B cell (primary cell): ENCODE measurements at regions not wholly inside any gene's neighbourhood (a gene's known extent, or its start where the extent isn't known, plus 50 kb on each side); places are given as distances from the start of the nearest gene placed in this dataset.

Experiments used
- ATAC-seq: fragments of 200-7000 bp; cut with Tn5 transposase; one replicate; pipeline ENCODE4 v1.10.0; 2021; ENCODE audit warnings: low read depth, mild to moderate bottlenecking, moderate number of reproducible peaks, moderate library complexity
- CTCF ChIA-PET: fragments of 350-600 bp; sonication (Branson Sonifier 250); formaldehyde crosslinking; loops from one replicate; lab custom pipeline; 2021; ENCODE audit warnings: antibody characterized with exemption, inconsistent platforms; lab: Charles Lee
- POLR2A ChIA-PET: fragments of 350-600 bp; sonication (Branson Sonifier 250); formaldehyde crosslinking; loops from one replicate; lab custom pipeline; 2021; ENCODE audit warnings: antibody characterized with exemption; lab: Charles Lee
- DNase-seq: peaks from one replicate; pipeline ENCODE4 v3.0.0; 2013
- H2AFZ ChIP-seq: 2 replicates; pipeline ENCODE4 v1.6.1; 2012; ENCODE audit warnings: mild to moderate bottlenecking, low read depth, low read length; ENCODE audit not compliant: insufficient read depth, poor library complexity, severe bottlenecking
- H3K27ac ChIP-seq, 2 donors: 1 replicate in 1 of 2; 2 replicates in 1 of 2; pipeline ENCODE4 v1.5.1; 2012 to 2013; ENCODE audit warnings: low read length in 2 of 2, mild to moderate bottlenecking in 2 of 2, moderate library complexity in 1 of 2
- H3K27me3 ChIP-seq, 4 experiments: fragments of 200-600 bp in 1 of 4; sonication (generic) in 1 of 4; replicated peaks in 1 of 4; 1 replicate in 2 of 4; 2 replicates in 2 of 4; pipeline versions ENCODE4 v1.6.1 to v1.7.0; 2013 to 2016; ENCODE audit warnings: low read length in 3 of 4, mild to moderate bottlenecking in 2 of 4, mixed read lengths in 1 of 4, moderate library complexity in 1 of 4; ENCODE audit not compliant: insufficient read depth in 4 of 4, control insufficient read depth in 3 of 4; ENCODE audit errors: control extremely low read depth in 1 of 4
- H3K36me3 ChIP-seq, 2 experiments: replicated peaks in 1 of 2; 1 replicate in 1 of 2; 2 replicates in 1 of 2; pipeline versions ENCODE4 v1.6.1 to v1.7.1; 2013; ENCODE audit warnings: low read length in 1 of 2; ENCODE audit not compliant: insufficient read depth in 2 of 2, control insufficient read depth in 1 of 2; ENCODE audit errors: control extremely low read depth in 1 of 2, extremely low read depth in 1 of 2
- H3K4me1 ChIP-seq, 2 donors: fragments of 200-600 bp in 1 of 2; sonication (generic) in 1 of 2; 1 replicate in 1 of 2; 2 replicates in 1 of 2; pipeline versions ENCODE4 v1.5.1 to v1.6.1; 2013 to 2017; ENCODE audit warnings: low read length in 2 of 2; ENCODE audit not compliant: control insufficient read depth in 2 of 2, insufficient read depth in 2 of 2
- H3K4me2 ChIP-seq: replicated peaks from 2 replicates; pipeline ENCODE3; 2012; ENCODE audit warnings: mild to moderate bottlenecking, low read depth, low read length; ENCODE audit not compliant: poor library complexity, severe bottlenecking
- H3K4me3 ChIP-seq, 5 experiments: fragments of 200-600 bp in 1 of 5; sonication (generic) in 1 of 5; 1 replicate in 3 of 5; 2 replicates in 2 of 5; pipeline versions ENCODE4 v1.5.1 to v1.7.0; 2011 to 2016; ENCODE audit warnings: low read length in 4 of 5, mild to moderate bottlenecking in 4 of 5, low read depth in 2 of 5, control low read depth in 1 of 5, moderate library complexity in 1 of 5; ENCODE audit not compliant: insufficient read depth in 1 of 5; ENCODE audit errors: control extremely low read depth in 1 of 5, extremely low read depth in 1 of 5
- H3K79me2 ChIP-seq: fragments of 200-600 bp; sonication (generic); one replicate; pipeline ENCODE4 v1.6.0; 2016; ENCODE audit warnings: low read length; ENCODE audit not compliant: control insufficient read depth, insufficient read depth
- H3K9ac ChIP-seq: fragments of 200-600 bp; sonication (generic); 2 replicates; pipeline ENCODE4 v1.6.1; 2017; ENCODE audit warnings: mild to moderate bottlenecking, low read length, moderate library complexity
- H3K9me3 ChIP-seq, 3 donors: one replicate each; pipeline versions ENCODE4 v1.6.1 to v1.7.1; 2013; ENCODE audit warnings: low read length in 2 of 3; ENCODE audit not compliant: control insufficient read depth in 2 of 3, insufficient read depth in 1 of 3; ENCODE audit errors: control extremely low read depth in 1 of 3
- H4K20me1 ChIP-seq: 2 replicates; pipeline ENCODE4 v1.6.0; 2012; ENCODE audit warnings: mild to moderate bottlenecking, low read length; ENCODE audit not compliant: insufficient read depth, control insufficient read depth, poor library complexity, severe bottlenecking
- H3K27ac Mint-ChIP-seq: one replicate; pipeline ENCODE4 v1.8.0; 2021; ENCODE audit warnings: mixed read lengths
- H3K27me3 Mint-ChIP-seq: one replicate; pipeline ENCODE4 v1.8.0; 2021; ENCODE audit warnings: mixed read lengths
- H3K4me1 Mint-ChIP-seq: one replicate; pipeline ENCODE4 v1.8.0; 2021; ENCODE audit warnings: mixed read lengths
- H3K4me3 Mint-ChIP-seq: one replicate; pipeline ENCODE4 v1.8.0; 2021; ENCODE audit warnings: mixed read lengths
- H3K9me3 Mint-ChIP-seq: one replicate; pipeline ENCODE4 v1.8.0; 2022; ENCODE audit warnings: mixed read lengths; ENCODE audit not compliant: insufficient read depth
- CTCF ChIP-seq: fragments of 200-600 bp; IDR thresholded peaks from one replicate; pipeline ENCODE4 v1.8.0; 2022; ENCODE audit warnings: antibody characterized with exemption, mild to moderate bottlenecking
- EZH2 ChIP-seq: IDR thresholded peaks from 2 replicates; pipeline ENCODE4 v1.6.1; 2012; ENCODE audit warnings: borderline replicate concordance, low read depth, mild to moderate bottlenecking, moderate library complexity, low read length; ENCODE audit not compliant: insufficient read depth, poor library complexity, severe bottlenecking
- WGBS: methylation state at CpG from one replicate; pipeline ENCODE4 v1.1.5; 2013; ENCODE audit warnings: missing lambda C conversion rate; ENCODE audit not compliant: insufficient coverage; 5-methylcytosine and 5-hydroxymethylcytosine counted together
- intact Hi-C: fragments of 100-400 bp; cut with micrococcal nuclease; formaldehyde crosslinking; loops from one replicate; pipeline ENCODE4 v1.10.0; 2022

- no peaks in the 10 kb centered on the region for H3K9me3 Mint-ChIP-seq
- H3K27me3 Mint-ChIP-seq: peaks cover 48% of the 10 kb centered on the region
- Histone ChIP-seq H3K4me3 (no peak overlapping the region), H3K9ac (no peak overlapping the region), H3K4me2 (no peak overlapping the region), H3K27me3 (peaks cover 0 to 15% (median 4%) of the 10 kb centered on the region in 4 experiments), H3K36me3 (no peaks in the 10 kb centered on the region), H2AFZ (no peak overlapping the region), H4K20me1 (no peaks in the 10 kb centered on the region), H3K9me3 (peaks cover 0 to 7% (median 0%) of the 10 kb centered on the region in 3 donors), H3K79me2 (no peaks in the 10 kb centered on the region), H3K4me1 (no peaks in the 10 kb centered on the region), H3K27ac (no peak overlapping the region)
- DNase-seq: no peak
- WGBS: 82% methylated on average over 2 of the region's 2 CpGs
- no peak overlapping the region for H3K4me3 Mint-ChIP-seq
- CTCF ChIA-PET: no interaction called here
- POLR2A ChIA-PET: no interaction called here
- H3K27ac Mint-ChIP-seq: no peak overlapping the region
- H3K4me1 Mint-ChIP-seq: peaks cover 4% of the 10 kb centered on the region
- TF ChIP-seq CTCF (no peak), EZH2 (no peak)
- ATAC-seq: no peak
- intact Hi-C loops: no loop called here
Measured at GRCh38 chr3:10563396-10563795, 58.0 kb upstream of the ATP2B2 start.

- Histone ChIP-seq H3K9ac (no peak overlapping the region), H4K20me1 (no peaks in the 10 kb centered on the region), H3K9me3 (peaks cover 0 to 7% (median 0%) of the 10 kb centered on the region in 3 donors), H3K4me2 (no peak overlapping the region), H2AFZ (no peak overlapping the region), H3K4me3 (no peak overlapping the region), H3K79me2 (no peaks in the 10 kb centered on the region), H3K27ac (no peak overlapping the region), H3K4me1 (no peaks in the 10 kb centered on the region), H3K27me3 (peaks cover 0 to 16% (median 7%) of the 10 kb centered on the region in 4 experiments), H3K36me3 (no peaks in the 10 kb centered on the region)
- intact Hi-C loops: no loop called here
- TF ChIP-seq CTCF (no peak), EZH2 (no peak)
- H3K4me3 Mint-ChIP-seq: no peak overlapping the region
- peaks cover 4% of the 10 kb centered on the region for H3K4me1 Mint-ChIP-seq
- H3K27ac Mint-ChIP-seq: no peak overlapping the region
- CTCF ChIA-PET: no interaction called here
- no peak for ATAC-seq
- no peak for DNase-seq
- peaks cover 44% of the 10 kb centered on the region for H3K27me3 Mint-ChIP-seq
- H3K9me3 Mint-ChIP-seq: no peaks in the 10 kb centered on the region
- WGBS: 81% methylated on average over 3 of the region's 3 CpGs
- POLR2A ChIA-PET: no interaction called here
Measured at GRCh38 chr3:10565814-10566213, 60.4 kb upstream of the ATP2B2 start.
